ENCODE measurements at regions not wholly inside any gene's neighbourhood (a gene's known extent, or its start where the extent isn't known, plus 50 kb on each side); places are given as distances from the start of the nearest gene placed in this dataset.

DNA sequence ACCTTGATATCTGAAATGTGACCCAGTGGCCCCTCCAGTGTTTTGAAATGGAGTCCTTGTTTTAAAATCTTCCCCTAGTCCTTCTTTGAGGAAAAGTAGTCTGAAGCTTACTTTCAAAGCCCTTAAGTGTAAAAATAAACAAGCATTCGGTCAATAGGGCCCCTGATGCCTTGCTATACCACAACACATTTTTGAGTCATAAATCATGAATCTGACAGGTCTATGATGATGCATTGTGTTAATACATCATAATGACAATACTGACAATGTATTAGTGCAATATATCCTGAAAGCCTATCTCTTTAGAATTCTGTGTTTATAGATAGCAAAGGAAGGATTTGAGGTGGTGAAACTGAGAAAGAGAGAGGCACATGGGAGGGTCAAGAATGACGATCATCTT, 464.2 kb downstream of the MEIS1 start:
- TF ChIP-seq, protein P1, sequence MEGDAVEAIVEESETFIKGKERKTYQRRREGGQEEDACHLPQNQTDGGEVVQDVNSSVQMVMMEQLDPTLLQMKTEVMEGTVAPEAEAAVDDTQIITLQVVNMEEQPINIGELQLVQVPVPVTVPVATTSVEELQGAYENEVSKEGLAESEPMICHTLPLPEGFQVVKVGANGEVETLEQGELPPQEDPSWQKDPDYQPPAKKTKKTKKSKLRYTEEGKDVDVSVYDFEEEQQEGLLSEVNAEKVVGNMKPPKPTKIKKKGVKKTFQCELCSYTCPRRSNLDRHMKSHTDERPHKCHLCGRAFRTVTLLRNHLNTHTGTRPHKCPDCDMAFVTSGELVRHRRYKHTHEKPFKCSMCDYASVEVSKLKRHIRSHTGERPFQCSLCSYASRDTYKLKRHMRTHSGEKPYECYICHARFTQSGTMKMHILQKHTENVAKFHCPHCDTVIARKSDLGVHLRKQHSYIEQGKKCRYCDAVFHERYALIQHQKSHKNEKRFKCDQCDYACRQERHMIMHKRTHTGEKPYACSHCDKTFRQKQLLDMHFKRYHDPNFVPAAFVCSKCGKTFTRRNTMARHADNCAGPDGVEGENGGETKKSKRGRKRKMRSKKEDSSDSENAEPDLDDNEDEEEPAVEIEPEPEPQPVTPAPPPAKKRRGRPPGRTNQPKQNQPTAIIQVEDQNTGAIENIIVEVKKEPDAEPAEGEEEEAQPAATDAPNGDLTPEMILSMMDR (conservative IDR thresholded peaks at IDR 0.05): no peak

More for the DNA sequence above, 464.2 kb downstream of the MEIS1 start:
- H3K4me2 ChIP-seq (ENCODE audit: insufficient read depth, insufficient read length, low read length): no peak overlapping the region
- H3K18ac ChIP-seq (ENCODE audit: insufficient read length, low read depth, low read length): no peak overlapping the region
- H3K56ac ChIP-seq (ENCODE audit: insufficient read length, low read depth, low read length): no peak overlapping the region
- H3K4me1 ChIP-seq (ENCODE audit: insufficient read depth, low read length): peaks cover 3% of the 10 kb centered on the region; the same call in 1 of the 2 replicates
- no peak overlapping the region for H2BK20ac ChIP-seq (ENCODE audit: low read depth, low read length, poor library complexity, severe bottlenecking)
- H3K14ac ChIP-seq (ENCODE audit: insufficient read depth, low read length): no peak overlapping the region
- H3K27ac ChIP-seq (ENCODE audit: insufficient read length, low read depth, low read length): no peak overlapping the region
- no peaks in the 10 kb centered on the region for H3K9me3 Mint-ChIP-seq
- H3K4me1 Mint-ChIP-seq: peaks cover 18 to 22% of the 10 kb centered on the region in 2 experiments
- no peak overlapping the region for H3K4me3 Mint-ChIP-seq
- H4K5ac ChIP-seq (ENCODE audit: insufficient read length, low read depth, low read length): no peak overlapping the region
- no peak overlapping the region for H3K9ac ChIP-seq (ENCODE audit: extremely low read depth, insufficient read length, low read length)
- H3K27ac Mint-ChIP-seq: no peak overlapping the region
- no peaks in the 10 kb centered on the region for H3K23me2 ChIP-seq (ENCODE audit: insufficient read length, low read depth, low read length, poor library complexity, severe bottlenecking)
- no peak overlapping the region for H4K91ac ChIP-seq (ENCODE audit: insufficient read length, low read depth, low read length)
- H2AK5ac ChIP-seq (ENCODE audit: insufficient read length, low read length): no peak overlapping the region
- WGBS (ENCODE audit: extremely low coverage, insufficient read length, low lambda C conversion rate): no CpG with 5 or more reads among the region's 2 CpGs
- no peak overlapping the region for H4K8ac ChIP-seq (replicated peaks; ENCODE audit: insufficient read length, low read depth, low read length)
- no peak overlapping the region for H2BK120ac ChIP-seq (ENCODE audit: low read depth, low read length, poor library complexity, severe bottlenecking)
- no peak overlapping the region for H2BK5ac ChIP-seq (ENCODE audit: insufficient read length, low read length)
- H3K79me1 ChIP-seq (ENCODE audit: insufficient read depth, low read depth, low read length, poor library complexity, severe bottlenecking): no peaks in the 10 kb centered on the region
- H2BK12ac ChIP-seq (ENCODE audit: insufficient read length, low read depth, low read length): no peak overlapping the region
- no peak for DNase-seq
- no peaks in the 10 kb centered on the region for H3K36me3 Mint-ChIP-seq (ENCODE audit: insufficient read depth in 1 of 3, low read depth in 3 of 3)
- no peak overlapping the region for H3K23ac ChIP-seq (ENCODE audit: insufficient read length, low read depth, low read length)
- H2BK15ac ChIP-seq (ENCODE audit: low read depth, low read length): no peak overlapping the region
- H3K4ac ChIP-seq (ENCODE audit: low read depth, low read length): no peak overlapping the region
- H3K9me3 ChIP-seq (ENCODE audit: control insufficient read depth, low read depth, low read length): no peaks in the 10 kb centered on the region
- no peak overlapping the region for H2AFZ ChIP-seq (ENCODE audit: low read length)
- no peaks in the 10 kb centered on the region for H3K27me3 Mint-ChIP-seq (ENCODE audit: low read depth)
- H3T11ph ChIP-seq (ENCODE audit: low read length): no peak overlapping the region
- no peaks in the 10 kb centered on the region for H3K27me3 ChIP-seq (ENCODE audit: insufficient read depth, low read length)
- H3K79me2 ChIP-seq (ENCODE audit: insufficient read depth, low read length): no peaks in the 10 kb centered on the region
- no peaks in the 10 kb centered on the region for H4K20me1 ChIP-seq (ENCODE audit: control insufficient read depth, insufficient read depth, insufficient read length)

Data from H9 (cell line).